LNCaP clone FGC (cell line): ENCODE measurements at regions not wholly inside any gene's neighbourhood (a gene's known extent, or its start where the extent isn't known, plus 50 kb on each side); places are given as distances from the start of the nearest gene placed in this dataset.

ENCODE experiments used
- DNase-seq: peaks from one replicate; pipeline ENCODE4 v3.0.0-alpha.2; 2011; ENCODE audit warnings: low read depth
- H3K4me3 ChIP-seq: 2 replicates; pipeline ENCODE4 v1.5.1; 2011; ENCODE audit warnings: mild to moderate bottlenecking, low read depth, low read length, control low read depth
- TF ChIP-seq, protein P1 (sequence below): IDR thresholded peaks from 2 replicates; pipeline ENCODE4 v1.5.1; 2012; ENCODE audit warnings: mild to moderate bottlenecking; ENCODE audit not compliant: control insufficient read depth, insufficient read depth; ENCODE audit errors: extremely low read depth

GRCh38 chr4:20493761-20494353 is 206.4 kb upstream of the PACRGL start:
- no peak for DNase-seq
- no peak overlapping the region for H3K4me3 ChIP-seq
- TF ChIP-seq, protein P1, sequence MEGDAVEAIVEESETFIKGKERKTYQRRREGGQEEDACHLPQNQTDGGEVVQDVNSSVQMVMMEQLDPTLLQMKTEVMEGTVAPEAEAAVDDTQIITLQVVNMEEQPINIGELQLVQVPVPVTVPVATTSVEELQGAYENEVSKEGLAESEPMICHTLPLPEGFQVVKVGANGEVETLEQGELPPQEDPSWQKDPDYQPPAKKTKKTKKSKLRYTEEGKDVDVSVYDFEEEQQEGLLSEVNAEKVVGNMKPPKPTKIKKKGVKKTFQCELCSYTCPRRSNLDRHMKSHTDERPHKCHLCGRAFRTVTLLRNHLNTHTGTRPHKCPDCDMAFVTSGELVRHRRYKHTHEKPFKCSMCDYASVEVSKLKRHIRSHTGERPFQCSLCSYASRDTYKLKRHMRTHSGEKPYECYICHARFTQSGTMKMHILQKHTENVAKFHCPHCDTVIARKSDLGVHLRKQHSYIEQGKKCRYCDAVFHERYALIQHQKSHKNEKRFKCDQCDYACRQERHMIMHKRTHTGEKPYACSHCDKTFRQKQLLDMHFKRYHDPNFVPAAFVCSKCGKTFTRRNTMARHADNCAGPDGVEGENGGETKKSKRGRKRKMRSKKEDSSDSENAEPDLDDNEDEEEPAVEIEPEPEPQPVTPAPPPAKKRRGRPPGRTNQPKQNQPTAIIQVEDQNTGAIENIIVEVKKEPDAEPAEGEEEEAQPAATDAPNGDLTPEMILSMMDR: no peak

DNA sequence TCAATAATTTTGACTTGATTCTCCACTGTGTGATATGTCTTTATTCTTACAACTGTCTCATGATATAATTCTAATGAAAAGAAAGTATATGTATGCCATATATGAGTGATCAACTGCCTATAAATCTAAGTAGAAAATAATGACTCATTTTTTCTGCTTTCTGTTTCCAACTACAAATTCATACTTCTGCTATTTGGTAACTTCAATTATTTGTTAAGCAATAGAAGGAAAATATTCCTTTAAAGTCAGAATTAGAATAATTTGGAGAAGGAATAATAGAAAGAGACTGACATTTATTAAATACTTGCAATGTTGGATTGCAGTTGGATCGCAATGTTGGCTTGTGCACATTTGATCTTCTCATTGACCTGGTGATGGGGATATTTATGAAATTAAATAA is 204.2 kb upstream of the PACRGL start:
- DNase-seq: no peak
- TF ChIP-seq, protein P1: no peak
- H3K4me3 ChIP-seq: no peak overlapping the region

DNA sequence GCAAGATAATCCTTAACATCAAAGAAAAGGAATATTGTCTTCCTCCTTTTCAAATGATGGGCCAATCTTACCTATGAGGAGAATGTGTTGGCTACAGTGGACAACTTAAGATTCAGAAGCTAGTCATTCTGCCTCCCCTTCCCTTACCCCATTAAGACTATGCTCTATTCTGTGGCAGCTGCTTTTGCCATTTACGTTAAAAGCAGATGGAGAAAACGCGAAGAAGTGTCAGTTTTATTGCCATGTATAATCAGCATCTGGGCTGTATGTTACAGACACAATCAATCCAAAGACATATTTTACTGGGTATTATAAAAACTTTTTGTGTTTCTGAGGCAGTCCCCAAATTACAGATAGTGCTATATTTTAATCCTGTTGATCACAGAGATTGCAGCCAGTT is 196.1 kb upstream of the PACRGL start:
- no peak for DNase-seq
- H3K4me3 ChIP-seq: no peak overlapping the region
- TF ChIP-seq, protein P1: no peak

- no peak for DNase-seq
- TF ChIP-seq, protein P1: no peak
- no peak overlapping the region for H3K4me3 ChIP-seq
Observed at GRCh38 chr4:20505927-20506326, 194.3 kb upstream of the PACRGL start.

- no peak for DNase-seq
- TF ChIP-seq, protein P1: no peak
- H3K4me3 ChIP-seq: no peak overlapping the region
Observed at GRCh38 chr4:20506827-20507226, 193.4 kb upstream of the PACRGL start.

GRCh38 chr4:20509315-20509714 is 190.9 kb upstream of the PACRGL start:
- no peak for DNase-seq
- TF ChIP-seq, protein P1: no peak
- no peak overlapping the region for H3K4me3 ChIP-seq
